ENCODE measurements at regions not wholly inside any gene's neighbourhood (a gene's known extent, or its start where the extent isn't known, plus 50 kb on each side); places are given as distances from the start of the nearest gene placed in this dataset.

DNA sequence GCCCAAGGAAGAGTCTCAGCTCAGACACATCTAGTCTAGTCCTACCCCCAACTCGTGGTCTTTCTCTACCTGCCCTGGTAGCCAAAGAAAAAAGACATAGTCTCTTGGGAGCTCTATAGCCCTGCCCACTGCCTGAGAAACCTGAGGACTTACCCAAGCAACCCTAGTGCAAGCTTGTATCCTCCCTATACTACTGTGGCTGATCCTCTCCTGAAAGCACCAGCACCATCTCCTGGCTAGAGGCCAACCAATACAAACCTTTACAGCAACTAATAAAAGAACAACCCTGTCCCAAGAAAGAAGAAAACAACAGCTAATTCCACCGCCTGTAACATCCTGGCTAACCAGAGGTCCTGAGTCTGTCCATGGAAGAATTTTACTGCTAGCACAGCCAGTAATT is 532.4 kb downstream of the SLITRK6 start:
- Histone ChIP-seq H3K4me3 (ENCODE audit: low read length) (no peak overlapping the region), H3K4me2 (ENCODE audit: low read length) (no peak overlapping the region), H3K27ac (ENCODE audit: low read length) (no peak overlapping the region), H4K20me1 (ENCODE audit: low read length) (no peaks in the 10 kb centered on the region), H3F3A (ENCODE audit: low read length, unreplicated experiment) (no peaks in the 10 kb centered on the region), H3K9ac (ENCODE audit: low read length) (no peak overlapping the region), H3K9me2 (replicated peaks; ENCODE audit: low read length) (no peaks in the 10 kb centered on the region), H3K36me3 (ENCODE audit: low read depth, low read length) (no peaks in the 10 kb centered on the region), H3K9me3 (ENCODE audit: low read length) (no peaks in the 10 kb centered on the region), H3K27me3 (ENCODE audit: low read length) (no peaks in the 10 kb centered on the region), H2AFZ (ENCODE audit: low read length) (0 out of 2 replicates have a peak overlapping the region, but pooled peaks have one; percentile 59), H3K79me2 (ENCODE audit: low read length) (no peaks in the 10 kb centered on the region), H3K4me1 (ENCODE audit: insufficient read depth, low read length) (peaks cover 8% of the 10 kb centered on the region; the same call in 1 of the 2 replicates)
- no TSS peak for BruUV-seq (replicated peaks)
- ChIA-PET POLR2A (ENCODE audit: unreplicated experiment) (no interaction called here), CTCF (no interaction called here)
- intact Hi-C loops (cut with micrococcal nuclease): no loop called here
- no peak for DNase-seq
- no peak; the same call in 1 of the 2 replicates for ATAC-seq
- no peak for TF ChIP-seq EZH2 (IDR thresholded peaks at IDR 0.05; ENCODE audit: low read length, unreplicated experiment)
- TF ChIP-seq, protein P1, sequence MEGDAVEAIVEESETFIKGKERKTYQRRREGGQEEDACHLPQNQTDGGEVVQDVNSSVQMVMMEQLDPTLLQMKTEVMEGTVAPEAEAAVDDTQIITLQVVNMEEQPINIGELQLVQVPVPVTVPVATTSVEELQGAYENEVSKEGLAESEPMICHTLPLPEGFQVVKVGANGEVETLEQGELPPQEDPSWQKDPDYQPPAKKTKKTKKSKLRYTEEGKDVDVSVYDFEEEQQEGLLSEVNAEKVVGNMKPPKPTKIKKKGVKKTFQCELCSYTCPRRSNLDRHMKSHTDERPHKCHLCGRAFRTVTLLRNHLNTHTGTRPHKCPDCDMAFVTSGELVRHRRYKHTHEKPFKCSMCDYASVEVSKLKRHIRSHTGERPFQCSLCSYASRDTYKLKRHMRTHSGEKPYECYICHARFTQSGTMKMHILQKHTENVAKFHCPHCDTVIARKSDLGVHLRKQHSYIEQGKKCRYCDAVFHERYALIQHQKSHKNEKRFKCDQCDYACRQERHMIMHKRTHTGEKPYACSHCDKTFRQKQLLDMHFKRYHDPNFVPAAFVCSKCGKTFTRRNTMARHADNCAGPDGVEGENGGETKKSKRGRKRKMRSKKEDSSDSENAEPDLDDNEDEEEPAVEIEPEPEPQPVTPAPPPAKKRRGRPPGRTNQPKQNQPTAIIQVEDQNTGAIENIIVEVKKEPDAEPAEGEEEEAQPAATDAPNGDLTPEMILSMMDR (conservative IDR thresholded peaks at IDR 0.05; ENCODE audit: low read depth, low read length): no peak
- no peak for TF ChIP-seq EZH2phosphoT487 (IDR thresholded peaks at IDR 0.05; ENCODE audit: borderline replicate concordance, low read length)

DNA sequence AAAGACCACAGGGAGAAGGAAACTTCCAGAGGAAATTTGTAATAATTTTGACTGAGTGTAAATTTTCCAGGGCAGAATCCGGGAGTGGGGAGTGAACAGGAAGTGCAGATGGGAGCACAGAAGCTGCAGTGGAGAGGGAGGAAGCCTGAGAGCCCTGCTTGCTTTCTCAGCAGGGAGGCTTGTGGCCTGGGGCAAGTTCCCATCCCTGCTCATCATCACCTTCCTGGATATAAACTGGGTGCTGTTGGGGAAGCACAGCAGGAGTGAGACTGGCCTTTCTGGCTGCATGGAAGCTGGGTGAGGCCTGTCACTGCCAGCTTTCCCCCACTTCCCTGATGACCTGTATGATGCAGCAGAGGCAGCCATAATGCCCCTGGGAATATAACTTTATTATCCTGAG is 532.9 kb downstream of the SLITRK6 start:
- peak overlapping the region; percentile 59; the same call in 1 of the 2 replicates for H2AFZ ChIP-seq (ENCODE audit: low read length)

DNA sequence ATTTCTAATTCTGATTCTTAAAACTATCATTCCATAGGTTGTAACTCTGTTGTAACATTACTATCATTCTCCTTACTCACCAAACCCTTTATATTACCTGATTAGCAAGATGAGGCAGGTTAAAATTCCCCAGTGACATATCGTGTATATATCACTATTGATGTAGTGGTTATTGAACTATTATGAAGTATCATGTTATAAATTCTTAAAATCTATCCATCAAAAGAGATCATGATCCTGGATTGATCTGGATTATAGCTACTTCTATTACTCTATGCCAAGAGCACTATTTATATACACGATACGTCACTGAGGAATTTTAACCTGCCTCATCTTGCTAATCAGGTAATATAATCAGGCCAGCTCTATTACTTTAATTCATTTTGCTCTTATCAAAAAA is 533.9 kb downstream of the SLITRK6 start:
- Histone ChIP-seq H4K20me1 (ENCODE audit: low read length) (no peaks in the 10 kb centered on the region), H3K4me3 (ENCODE audit: low read length) (no peak overlapping the region), H3K36me3 (ENCODE audit: low read depth, low read length) (no peaks in the 10 kb centered on the region), H3K79me2 (ENCODE audit: low read length) (no peaks in the 10 kb centered on the region), H3K4me2 (ENCODE audit: low read length) (no peak overlapping the region), H3K27me3 (ENCODE audit: low read length) (no peaks in the 10 kb centered on the region), H2AFZ (ENCODE audit: low read length) (no peak overlapping the region), H3K9ac (ENCODE audit: low read length) (no peak overlapping the region), H3K9me3 (ENCODE audit: low read length) (no peaks in the 10 kb centered on the region), H3F3A (ENCODE audit: low read length, unreplicated experiment) (no peaks in the 10 kb centered on the region), H3K9me2 (replicated peaks; ENCODE audit: low read length) (no peaks in the 10 kb centered on the region), H3K4me1 (ENCODE audit: insufficient read depth, low read length) (peaks cover 8% of the 10 kb centered on the region; the same call in 1 of the 2 replicates), H3K27ac (ENCODE audit: low read length) (no peak overlapping the region)
- no TSS peak for BruUV-seq (replicated peaks)
- no peak for DNase-seq
- CTCF ChIA-PET: no interaction called here
- POLR2A ChIA-PET (ENCODE audit: unreplicated experiment): no interaction called here
- intact Hi-C loops (cut with micrococcal nuclease): no loop called here
- TF ChIP-seq EZH2phosphoT487 (IDR thresholded peaks at IDR 0.05; ENCODE audit: borderline replicate concordance, low read length) (no peak), EZH2 (IDR thresholded peaks at IDR 0.05; ENCODE audit: low read length, unreplicated experiment) (no peak)
- TF ChIP-seq, protein P1 (conservative IDR thresholded peaks at IDR 0.05; ENCODE audit: low read depth, low read length): no peak
- ATAC-seq: no peak

More for the DNA sequence above, 532.9 kb downstream of the SLITRK6 start:
- ChIA-PET POLR2A (ENCODE audit: unreplicated experiment) (no interaction called here), CTCF (no interaction called here)
- Histone ChIP-seq H3K9me3 (ENCODE audit: low read length) (no peaks in the 10 kb centered on the region), H3K27me3 (ENCODE audit: low read length) (no peaks in the 10 kb centered on the region), H3K79me2 (ENCODE audit: low read length) (no peaks in the 10 kb centered on the region), H4K20me1 (ENCODE audit: low read length) (no peaks in the 10 kb centered on the region), H3K27ac (ENCODE audit: low read length) (no peak overlapping the region), H3K36me3 (ENCODE audit: low read depth, low read length) (no peaks in the 10 kb centered on the region), H3K4me1 (ENCODE audit: insufficient read depth, low read length) (peaks cover 8% of the 10 kb centered on the region; the same call in 1 of the 2 replicates), H3K4me3 (ENCODE audit: low read length) (no peak overlapping the region), H3K4me2 (ENCODE audit: low read length) (no peak overlapping the region), H3F3A (ENCODE audit: low read length, unreplicated experiment) (no peaks in the 10 kb centered on the region), H3K9ac (ENCODE audit: low read length) (no peak overlapping the region), H3K9me2 (replicated peaks; ENCODE audit: low read length) (no peaks in the 10 kb centered on the region)
- ATAC-seq (peak; percentile 22; the same call in 1 of the 2 replicates), DNase-seq (peak; percentile 29)
- intact Hi-C loops (cut with micrococcal nuclease): no loop called here
- TF ChIP-seq EZH2phosphoT487 (IDR thresholded peaks at IDR 0.05; ENCODE audit: borderline replicate concordance, low read length) (no peak), EZH2 (IDR thresholded peaks at IDR 0.05; ENCODE audit: low read length, unreplicated experiment) (no peak)
- TF ChIP-seq, protein P1 (conservative IDR thresholded peaks at IDR 0.05; ENCODE audit: low read depth, low read length): no peak
- no TSS peak for BruUV-seq (replicated peaks)
